ENCODE measurements at regions not wholly inside any gene's neighbourhood (a gene's known extent, or its start where the extent isn't known, plus 50 kb on each side); places are given as distances from the start of the nearest gene placed in this dataset.

- TF ChIP-seq POLR2A (IDR thresholded peaks at IDR 0.05; ENCODE audit: low read depth, low read length), result no peak
- DNase-seq (ENCODE audit: insufficient read length, low spot score) (no peak), FAIRE-seq (no peak)
Observed at GRCh38 chr2:185188656-185189055, 549.9 kb upstream of the FSIP2 start.

GRCh38 chr2:185201063-185201462 lies 537.5 kb upstream of the FSIP2 start:
- TF ChIP-seq POLR2A (IDR thresholded peaks at IDR 0.05; ENCODE audit: low read depth, low read length), result no peak
- DNase-seq (ENCODE audit: insufficient read length, low spot score) (no peak), FAIRE-seq (peak; percentile 60)

- no peak for FAIRE-seq
- TF ChIP-seq POLR2A (IDR thresholded peaks at IDR 0.05; ENCODE audit: low read depth, low read length), result no peak
- DNase-seq (ENCODE audit: insufficient read length, low spot score), result no peak
Observed at GRCh38 chr2:185202381-185202780, 536.2 kb upstream of the FSIP2 start.

GRCh38 chr2:185202945-185203528 lies 535.6 kb upstream of the FSIP2 start:
- no peak for TF ChIP-seq POLR2A (IDR thresholded peaks at IDR 0.05; ENCODE audit: low read depth, low read length)
- DNase-seq (ENCODE audit: insufficient read length, low spot score) (no peak), FAIRE-seq (no peak)

- peak; percentile 84 for FAIRE-seq
- no peak for DNase-seq (ENCODE audit: insufficient read length, low spot score)
- TF ChIP-seq POLR2A (IDR thresholded peaks at IDR 0.05; ENCODE audit: low read depth, low read length), result no peak
Observed at GRCh38 chr2:185208261-185208660, 530.3 kb upstream of the FSIP2 start.

- no peak for TF ChIP-seq POLR2A (IDR thresholded peaks at IDR 0.05; ENCODE audit: low read depth, low read length)
- DNase-seq (ENCODE audit: insufficient read length, low spot score), result no peak
- FAIRE-seq, result no peak
Observed at GRCh38 chr2:185215497-185215896, 523.1 kb upstream of the FSIP2 start.

- no peak for DNase-seq (ENCODE audit: insufficient read length, low spot score)
- no peak for FAIRE-seq
- no peak for TF ChIP-seq POLR2A (IDR thresholded peaks at IDR 0.05; ENCODE audit: low read depth, low read length)
Observed at GRCh38 chr2:185219981-185220380, 518.6 kb upstream of the FSIP2 start.

- DNase-seq (ENCODE audit: insufficient read length, low spot score), result no peak
- FAIRE-seq, result no peak
- TF ChIP-seq POLR2A (IDR thresholded peaks at IDR 0.05; ENCODE audit: low read depth, low read length), result no peak
Observed at GRCh38 chr2:185222311-185222710, 516.3 kb upstream of the FSIP2 start.

GRCh38 chr2:185227391-185227790 lies 511.2 kb upstream of the FSIP2 start:
- FAIRE-seq (no peak), DNase-seq (ENCODE audit: insufficient read length, low spot score) (no peak)
- TF ChIP-seq POLR2A (IDR thresholded peaks at IDR 0.05; ENCODE audit: low read depth, low read length), result no peak

- DNase-seq (ENCODE audit: insufficient read length, low spot score) (no peak), FAIRE-seq (no peak)
- no peak for TF ChIP-seq POLR2A (IDR thresholded peaks at IDR 0.05; ENCODE audit: low read depth, low read length)
Observed at GRCh38 chr2:185239491-185239890, 499.1 kb upstream of the FSIP2 start.

- TF ChIP-seq POLR2A (IDR thresholded peaks at IDR 0.05; ENCODE audit: low read depth, low read length), result no peak
- DNase-seq (ENCODE audit: insufficient read length, low spot score) (no peak), FAIRE-seq (no peak)
Observed at GRCh38 chr2:185240796-185241195, 497.8 kb upstream of the FSIP2 start.

- FAIRE-seq (no peak), DNase-seq (ENCODE audit: insufficient read length, low spot score) (no peak)
- no peak for TF ChIP-seq POLR2A (IDR thresholded peaks at IDR 0.05; ENCODE audit: low read depth, low read length)
Observed at GRCh38 chr2:185241556-185241955, 497.0 kb upstream of the FSIP2 start.

- DNase-seq (ENCODE audit: insufficient read length, low spot score), result no peak
- no peak for FAIRE-seq
- no peak for TF ChIP-seq POLR2A (IDR thresholded peaks at IDR 0.05; ENCODE audit: low read depth, low read length)
Observed at GRCh38 chr2:185242462-185242861, 496.1 kb upstream of the FSIP2 start.

GRCh38 chr2:185245216-185245615 lies 493.4 kb upstream of the FSIP2 start:
- DNase-seq (ENCODE audit: insufficient read length, low spot score), result no peak
- FAIRE-seq, result no peak
- no peak for TF ChIP-seq POLR2A (IDR thresholded peaks at IDR 0.05; ENCODE audit: low read depth, low read length)

- TF ChIP-seq POLR2A (IDR thresholded peaks at IDR 0.05; ENCODE audit: low read depth, low read length), result no peak
- DNase-seq (ENCODE audit: insufficient read length, low spot score) (no peak), FAIRE-seq (no peak)
Observed at GRCh38 chr2:185245806-185246205, 492.8 kb upstream of the FSIP2 start.

GRCh38 chr2:185246717-185247116 lies 491.9 kb upstream of the FSIP2 start:
- no peak for TF ChIP-seq POLR2A (IDR thresholded peaks at IDR 0.05; ENCODE audit: low read depth, low read length)
- FAIRE-seq, result no peak
- no peak for DNase-seq (ENCODE audit: insufficient read length, low spot score)
